22Rv1 (cell line): ENCODE measurements at regions not wholly inside any gene's neighbourhood (a gene's known extent, or its start where the extent isn't known, plus 50 kb on each side); places are given as distances from the start of the nearest gene placed in this dataset.

Experiments
- H3K27ac ChIP-seq: fragments of 450-650 bp; 2 replicates; pipeline ENCODE4 v1.5.1; 2017
- CTCF ChIP-seq: fragments of 450-650 bp; IDR thresholded peaks from 2 replicates; pipeline ENCODE4 v1.5.1; 2017; ENCODE audit warnings: mild to moderate bottlenecking
- ZFX ChIP-seq: fragments of 450-650 bp; IDR thresholded peaks from 2 replicates; pipeline ENCODE4 v1.6.1; 2017; ENCODE audit warnings: antibody characterized with exemption, borderline replicate concordance

- no peak for TF ChIP-seq CTCF
- no peak for TF ChIP-seq ZFX
- H3K27ac ChIP-seq, result no peak overlapping the region
These were observed 681.9 kb upstream of the BOD1L1 start for GRCh38 chr4:14309431-14309830.

DNA sequence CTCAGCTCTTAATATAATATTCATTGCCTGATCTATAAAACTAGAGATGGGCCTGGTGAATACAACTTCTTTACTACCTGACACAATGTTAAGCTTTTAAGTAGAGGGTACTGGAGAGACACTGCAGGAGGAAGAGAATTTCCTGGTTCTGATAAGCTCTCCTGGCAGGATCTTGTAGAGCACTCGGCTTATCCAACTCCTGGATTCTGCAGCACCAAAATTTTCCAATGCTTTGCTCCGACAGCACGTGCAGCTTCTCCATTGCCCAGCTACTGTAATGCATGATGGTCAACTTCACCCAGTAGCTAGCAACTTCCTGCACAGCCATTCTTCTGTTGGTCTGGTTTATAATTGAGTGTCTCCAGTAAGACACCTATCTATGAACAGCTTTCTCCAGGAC is 686.2 kb upstream of the BOD1L1 start:
- H3K27ac ChIP-seq, result no peak overlapping the region
- no peak for TF ChIP-seq CTCF
- TF ChIP-seq ZFX, result no peak

- no peak overlapping the region for H3K27ac ChIP-seq
- TF ChIP-seq ZFX, result no peak
- TF ChIP-seq CTCF, result no peak
These were observed 687.2 kb upstream of the CPEB2 start for GRCh38 chr4:14315129-14315528.

DNA sequence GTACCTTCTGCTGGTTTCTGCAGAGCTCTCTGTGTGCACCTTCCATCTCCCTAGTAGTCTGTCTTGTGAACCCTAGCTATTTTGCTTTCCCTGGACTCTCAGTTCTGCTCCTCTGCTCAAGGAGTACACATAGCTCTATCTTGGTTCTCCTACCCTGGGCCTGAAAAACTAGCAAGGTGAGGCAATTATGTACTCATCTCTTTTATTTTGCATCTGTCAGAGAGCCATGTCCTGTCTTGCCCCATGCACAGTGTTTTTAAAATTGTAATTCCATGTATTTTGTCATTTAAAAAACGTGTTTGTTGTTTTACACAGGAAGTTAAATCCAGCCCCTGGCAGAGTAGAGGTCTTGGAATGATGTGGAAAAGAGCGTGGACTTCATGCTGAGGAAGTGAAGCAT is 684.9 kb upstream of the CPEB2 start:
- H3K27ac ChIP-seq, result no peak overlapping the region
- TF ChIP-seq CTCF, result no peak

DNA sequence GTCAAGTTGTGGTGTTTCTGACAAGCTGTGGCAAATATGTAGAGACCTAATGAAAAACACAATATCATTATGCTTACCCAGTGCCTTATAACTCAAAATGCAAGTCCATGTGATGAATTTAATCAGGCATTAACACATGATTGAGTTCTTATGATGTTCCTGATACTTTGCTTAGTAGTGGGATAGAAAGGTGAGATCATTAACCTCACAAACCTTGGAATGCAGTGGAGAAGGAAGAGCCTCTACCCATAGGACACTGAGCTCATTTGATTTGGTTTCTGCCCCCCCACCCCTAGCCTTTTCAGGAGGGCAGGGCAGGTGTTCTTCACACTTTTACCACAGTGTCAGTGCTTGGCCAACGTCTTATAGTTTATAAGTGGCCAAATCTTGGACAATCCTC is 683.6 kb upstream of the CPEB2 start:
- TF ChIP-seq ZFX (no peak), CTCF (no peak)
- H3K27ac ChIP-seq, result no peak overlapping the region

- no peak for TF ChIP-seq CTCF
- TF ChIP-seq ZFX, result no peak
- no peak overlapping the region for H3K27ac ChIP-seq
These were observed 680.6 kb upstream of the CPEB2 start for GRCh38 chr4:14321723-14322122.

GRCh38 chr4:14323191-14323590 is 679.1 kb upstream of the CPEB2 start:
- TF ChIP-seq ZFX (no peak), CTCF (no peak)
- no peak overlapping the region for H3K27ac ChIP-seq

DNA sequence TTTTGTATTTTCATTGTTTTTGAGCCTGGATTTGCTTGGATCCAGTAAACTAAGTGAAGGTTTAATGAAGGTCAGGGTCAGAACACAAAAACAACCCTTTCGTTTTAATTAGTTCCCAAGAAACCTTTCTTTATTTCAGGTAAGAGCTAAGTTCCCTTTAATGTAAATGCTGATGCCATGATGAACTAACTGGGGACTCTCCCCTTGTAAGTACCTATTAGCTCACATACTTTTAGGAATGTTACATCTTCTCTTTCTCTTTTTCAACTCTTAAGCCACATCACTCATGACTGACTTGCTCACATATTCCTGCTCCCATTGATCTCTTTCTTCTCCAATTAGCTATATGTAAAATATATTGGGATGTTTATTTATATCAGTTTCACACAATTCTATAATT is 673.1 kb upstream of the CPEB2 start:
- TF ChIP-seq CTCF, result no peak
- no peak for TF ChIP-seq ZFX

More for the DNA sequence above, 673.1 kb upstream of the CPEB2 start:
- no peak overlapping the region for H3K27ac ChIP-seq
